NT2/D1 (cell line): ENCODE measurements at regions not wholly inside any gene's neighbourhood (a gene's known extent, or its start where the extent isn't known, plus 50 kb on each side); places are given as distances from the start of the nearest gene placed in this dataset.

Experiments
- SUZ12 ChIP-seq: IDR thresholded peaks from 2 replicates; pipeline ENCODE4 v1.6.1; 2011; ENCODE audit not compliant: insufficient read length, insufficient read depth; ENCODE audit errors: extremely low read depth
- YY1 ChIP-seq: IDR thresholded peaks from 2 replicates; pipeline ENCODE4 v1.6.1; 2011; ENCODE audit not compliant: insufficient read length, insufficient read depth

- TF ChIP-seq SUZ12: no peak
- TF ChIP-seq YY1: no peak
Measured at GRCh38 chrX:137119049-137119448, 85.3 kb upstream of the GPR101 start.
